GM21360 (cell line): ENCODE measurements at regions not wholly inside any gene's neighbourhood (a gene's known extent, or its start where the extent isn't known, plus 50 kb on each side); places are given as distances from the start of the nearest gene placed in this dataset.
A peak's percentile ranks its signal among the peaks of the same experiment; 100 is the strongest.

Experiments used
- ATAC-seq: cut with Tn5 transposase; IDR thresholded peaks from one replicate; pipeline ENCODE4 v1.9.1; 2021; ENCODE audit warnings: mild to moderate bottlenecking, moderate library complexity; ENCODE audit not compliant: unreplicated experiment

DNA sequence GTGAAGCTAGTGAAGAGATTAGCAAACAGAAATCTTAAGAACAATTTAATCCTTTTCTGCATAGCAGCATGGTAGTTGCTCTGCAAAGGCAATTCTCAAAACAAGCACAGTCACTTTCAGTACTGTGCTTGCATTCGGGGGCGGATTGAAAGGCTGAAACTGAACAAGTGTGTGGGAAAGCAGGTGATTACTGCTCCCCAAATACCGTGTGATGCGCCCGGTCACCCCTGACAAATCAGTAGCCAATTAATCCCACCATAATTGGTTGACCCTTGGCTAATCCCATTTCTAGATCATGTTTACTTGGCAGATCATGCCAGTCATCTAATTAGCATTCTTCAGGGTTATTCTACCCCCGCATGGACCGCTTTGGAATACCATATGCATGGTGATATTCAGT lies 76.5 kb upstream of the ADRB1 start:
- no peak for ATAC-seq

DNA sequence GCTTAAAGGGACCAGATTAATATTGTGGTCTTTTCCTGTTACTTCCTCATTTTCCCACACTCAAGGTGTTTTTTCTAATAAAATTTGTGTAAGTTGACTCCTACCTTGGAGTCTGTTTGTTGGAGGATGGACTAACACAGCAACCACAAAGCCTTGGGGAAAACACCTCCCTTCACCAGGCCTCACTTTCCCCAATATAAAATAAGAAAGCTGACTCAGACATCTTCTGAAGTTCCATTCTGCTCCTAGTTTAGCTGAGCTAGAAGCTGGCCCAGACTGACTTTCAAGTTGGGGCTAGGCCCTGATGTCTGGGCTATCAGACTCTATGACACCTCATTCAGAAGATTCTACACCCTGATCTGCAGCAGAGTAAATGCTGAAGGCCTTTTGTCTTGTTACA lies 73.0 kb upstream of the ADRB1 start:
- no peak for ATAC-seq

- ATAC-seq = no peak
These were observed 72.2 kb upstream of the ADRB1 start for GRCh38 chr10:113971349-113971973.

DNA sequence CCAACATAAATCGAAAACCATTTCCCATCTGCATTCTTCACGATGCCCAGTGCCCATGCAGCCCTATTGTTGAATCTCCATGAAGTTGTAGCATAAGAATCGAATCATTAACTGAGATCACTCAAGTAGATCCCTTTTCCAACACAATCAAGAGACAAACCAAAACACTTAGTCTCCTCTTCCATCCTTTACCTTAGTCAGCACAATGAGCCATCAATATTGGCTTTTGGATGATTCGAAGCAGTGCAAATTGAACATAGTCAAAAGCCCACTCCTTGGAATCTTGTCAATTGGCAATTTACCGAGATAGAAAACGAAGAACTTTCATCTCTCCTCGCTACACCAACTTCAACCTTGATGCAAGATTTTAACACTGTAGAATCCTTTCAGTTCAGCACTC lies 66.5 kb upstream of the ADRB1 start:
- ATAC-seq = no peak

DNA sequence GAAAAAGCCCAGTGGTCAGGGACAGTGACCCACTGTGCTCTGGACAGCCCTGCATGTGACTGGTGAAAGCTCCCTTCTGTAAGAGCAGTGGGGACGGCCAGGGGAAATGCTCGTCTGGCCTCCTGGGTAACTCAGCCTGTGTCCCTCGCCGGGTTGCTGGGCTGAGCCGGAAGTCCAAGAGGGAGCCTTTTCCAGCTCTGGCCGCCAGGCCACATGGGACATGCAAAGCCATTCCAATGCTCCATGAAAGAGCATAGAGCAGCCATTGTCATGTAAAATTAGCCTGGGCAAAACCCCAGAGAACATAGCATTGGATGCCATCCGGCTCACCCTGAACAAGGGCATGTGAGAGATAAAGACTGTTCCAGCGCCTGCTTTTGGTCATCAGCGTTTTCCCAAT lies 64.9 kb upstream of the ADRB1 start:
- no peak for ATAC-seq

DNA sequence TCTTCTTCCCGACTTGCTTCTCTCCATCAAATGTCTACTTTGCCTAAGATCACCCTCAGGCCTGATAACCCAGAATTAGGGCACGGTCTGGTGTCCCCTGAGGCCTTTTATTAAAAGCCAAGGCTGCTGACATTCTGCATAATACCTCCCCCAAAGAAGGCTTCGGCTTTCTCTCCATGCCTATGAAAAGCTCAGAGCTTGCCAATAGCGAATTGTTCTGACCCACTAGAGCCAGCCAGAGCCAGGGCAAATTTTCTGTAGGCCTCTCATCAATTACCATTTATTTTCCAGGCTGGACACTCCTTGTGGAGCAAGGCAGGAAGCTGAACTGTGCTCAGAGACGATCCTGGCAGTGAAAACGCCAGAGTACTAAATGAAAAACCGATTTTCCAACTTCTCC lies 64.3 kb upstream of the ADRB1 start:
- ATAC-seq = no peak

DNA sequence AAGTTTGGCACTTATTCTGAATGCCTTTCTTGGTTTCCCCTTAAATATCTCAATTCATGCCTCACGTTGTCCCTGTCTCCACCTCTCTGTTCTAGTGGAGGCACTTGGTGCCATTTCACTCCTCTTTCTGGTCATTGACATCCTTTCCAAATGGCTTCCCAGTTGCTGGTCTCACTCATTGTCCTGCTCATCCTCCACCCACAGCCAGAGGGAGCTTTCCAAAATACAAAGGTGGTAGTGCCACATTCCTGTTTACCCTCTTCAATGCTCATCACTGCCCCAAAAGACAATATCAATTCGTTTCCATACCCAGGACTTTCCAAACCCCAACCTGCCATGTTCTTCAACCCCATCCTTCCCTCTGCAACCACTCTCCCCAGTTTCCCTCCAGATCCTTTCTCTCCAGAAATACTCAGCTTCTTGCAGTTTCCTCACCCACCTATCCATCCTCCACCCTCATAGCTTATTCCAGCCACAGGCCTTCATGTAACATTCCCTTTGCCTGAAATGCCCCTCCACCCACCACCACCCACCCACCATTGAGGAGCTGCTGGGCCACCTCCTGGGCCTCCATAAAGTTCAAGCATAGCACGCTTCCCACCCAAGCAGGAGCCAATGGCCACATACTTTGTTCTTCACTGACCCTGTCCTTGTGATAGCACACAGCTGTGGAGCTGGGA lies 63.1 kb upstream of the ADRB1 start:
- no peak for ATAC-seq

DNA sequence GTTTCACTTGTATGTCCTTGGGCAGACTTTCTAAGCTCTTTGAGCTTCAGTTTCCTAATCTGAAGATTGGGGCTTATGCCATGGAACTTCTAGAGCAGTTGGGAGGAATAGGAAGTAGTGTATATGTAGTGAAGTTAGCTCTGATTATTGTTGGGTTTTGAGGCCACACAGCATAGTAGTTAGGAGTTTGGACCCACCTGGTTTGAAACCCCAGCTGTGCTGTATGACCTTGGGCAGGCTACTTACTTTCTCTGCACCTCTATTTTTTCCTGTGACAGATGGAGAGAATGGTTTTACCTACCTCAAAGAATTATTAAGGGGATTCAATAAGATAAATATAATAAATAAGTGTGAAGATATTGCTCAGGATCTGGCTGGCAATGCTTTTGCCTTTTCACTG lies 61.4 kb upstream of the ADRB1 start:
- peak; percentile 16 for ATAC-seq

DNA sequence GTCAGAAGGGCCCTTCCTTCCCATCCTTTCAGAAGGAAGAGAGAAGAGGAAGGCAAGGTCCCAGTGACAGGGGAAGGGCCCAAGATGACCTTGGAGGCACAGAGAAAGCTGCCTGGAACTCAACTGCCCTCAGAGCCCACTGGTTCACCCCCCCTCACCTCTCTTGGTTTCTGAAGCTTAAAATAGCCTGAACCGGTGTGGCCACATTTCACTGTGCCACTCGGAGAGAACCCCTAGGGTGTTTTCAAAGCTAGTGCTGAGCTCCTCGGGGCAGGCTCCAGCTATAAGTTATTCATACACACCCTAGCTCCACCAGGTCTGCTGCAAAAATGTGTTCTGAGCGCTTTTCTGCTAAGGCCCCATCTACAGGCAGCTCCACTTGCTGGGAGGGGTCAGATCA lies 60.9 kb upstream of the ADRB1 start:
- ATAC-seq = peak; percentile 69

GRCh38 chr10:113983552-113983951 lies 60.1 kb upstream of the ADRB1 start:
- ATAC-seq = no peak

- no peak for ATAC-seq
These were observed 58.3 kb upstream of the ADRB1 start for GRCh38 chr10:113985297-113985844.

DNA sequence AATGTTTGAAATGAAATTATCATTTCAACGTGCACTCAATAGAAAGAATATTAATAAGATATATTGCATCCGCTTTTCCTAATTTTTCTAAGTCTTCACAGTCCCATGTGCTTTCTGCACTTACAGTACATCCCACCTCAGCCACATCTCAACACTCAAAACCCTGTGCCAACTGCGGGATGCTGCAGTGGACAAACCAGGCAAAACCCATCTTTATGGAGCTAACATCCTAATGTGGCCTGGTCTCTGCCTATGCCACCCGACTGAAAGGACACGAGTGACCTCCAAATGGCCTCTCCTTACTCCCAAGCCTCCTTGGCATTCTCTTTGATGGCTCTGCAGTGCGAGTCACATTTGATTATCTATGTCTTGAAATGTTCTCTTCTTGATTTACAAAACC lies 57.4 kb upstream of the ADRB1 start:
- no peak for ATAC-seq

GRCh38 chr10:113987156-113987555 lies 56.5 kb upstream of the ADRB1 start:
- no peak for ATAC-seq

DNA sequence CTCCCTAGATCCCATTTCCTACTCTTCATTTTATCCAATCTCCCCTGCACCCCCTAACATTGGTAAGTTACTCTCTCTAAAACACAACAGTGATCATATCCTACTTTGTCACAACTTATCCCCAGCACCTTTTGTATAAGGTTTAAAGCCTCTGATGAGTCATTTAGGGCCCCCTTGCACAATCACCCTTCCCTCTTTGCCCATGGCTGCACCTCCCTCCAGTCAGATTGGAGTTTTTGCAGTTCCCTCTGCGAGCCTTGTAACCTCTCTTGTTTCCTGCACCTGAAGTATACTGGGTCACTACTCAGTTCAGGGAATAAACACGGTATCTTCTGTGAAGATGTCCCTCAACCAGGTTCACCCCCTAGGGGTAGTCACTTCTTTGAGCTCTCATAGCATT lies 55.9 kb upstream of the ADRB1 start:
- ATAC-seq = peak; percentile 66

GRCh38 chr10:113988535-113988934 lies 55.1 kb upstream of the ADRB1 start:
- ATAC-seq = no peak

- ATAC-seq = no peak
These were observed 52.4 kb upstream of the ADRB1 start for GRCh38 chr10:113991091-113991860.

GRCh38 chr10:113992471-113993011 lies 51.1 kb upstream of the ADRB1 start:
- no peak for ATAC-seq

DNA sequence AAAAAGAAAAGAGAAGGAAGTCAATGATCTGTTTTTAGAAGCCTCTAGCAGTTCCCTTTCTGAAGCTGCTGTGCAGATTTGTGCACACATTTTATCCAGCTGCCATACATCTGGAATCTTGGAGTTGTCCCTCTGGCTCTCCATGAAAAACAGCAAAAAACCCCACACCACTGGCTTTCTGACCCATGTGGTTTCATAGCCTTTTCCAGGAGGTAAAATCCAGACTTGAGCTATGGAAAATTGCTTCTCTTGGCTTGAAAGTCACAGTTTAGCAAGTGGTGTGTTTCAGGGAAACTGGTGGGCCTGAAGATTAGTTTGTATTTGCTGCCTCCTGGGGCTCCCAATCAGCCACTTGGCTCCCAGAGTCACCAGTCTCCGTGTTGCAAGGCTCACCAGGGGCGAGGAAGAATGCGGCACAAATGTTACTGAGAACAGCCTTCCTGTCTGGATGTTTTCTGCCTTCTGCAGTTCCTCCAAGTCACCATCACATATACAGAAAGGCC lies 50.1 kb upstream of the ADRB1 start:
- ATAC-seq = no peak
